NT2/D1 (cell line): ENCODE measurements at regions not wholly inside any gene's neighbourhood (a gene's known extent, or its start where the extent isn't known, plus 50 kb on each side); places are given as distances from the start of the nearest gene placed in this dataset.

Experiments
- SUZ12 ChIP-seq: IDR thresholded peaks from 2 replicates; pipeline ENCODE4 v1.6.1; 2011; ENCODE audit not compliant: insufficient read length, insufficient read depth; ENCODE audit errors: extremely low read depth
- YY1 ChIP-seq: IDR thresholded peaks from 2 replicates; pipeline ENCODE4 v1.6.1; 2011; ENCODE audit not compliant: insufficient read length, insufficient read depth

DNA sequence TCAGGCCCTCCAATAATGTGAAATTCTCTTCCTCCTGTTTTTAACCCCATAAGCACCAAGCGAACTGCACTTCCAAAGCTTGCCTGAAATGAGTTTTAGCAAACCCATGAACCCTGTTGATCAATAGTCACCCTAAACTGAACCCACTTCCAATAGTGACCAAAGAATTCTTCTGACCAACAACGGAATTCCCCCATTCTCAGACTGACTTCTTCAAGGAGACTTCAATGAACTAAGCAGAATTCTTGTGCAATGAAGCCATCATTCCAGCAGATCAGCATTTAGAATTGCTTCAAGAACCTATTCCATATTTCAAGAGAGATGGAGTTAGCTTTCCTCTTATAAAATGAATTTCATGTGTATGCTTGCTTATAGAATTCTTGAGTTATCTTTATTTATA lies 176.9 kb upstream of the FN1 start:
- TF ChIP-seq SUZ12: no peak
- TF ChIP-seq YY1: no peak
